H1 (cell line): ENCODE measurements at regions not wholly inside any gene's neighbourhood (a gene's known extent, or its start where the extent isn't known, plus 50 kb on each side); places are given as distances from the start of the nearest gene placed in this dataset.
A peak's percentile ranks its signal among the peaks of the same experiment; 100 is the strongest.

Source experiments
- CTCF ChIA-PET: fragments of 300-600 bp; sonication (Branson Sonifier 250); formaldehyde crosslinking; loops from one replicate; lab custom pipeline; 2021; ENCODE audit not compliant: partially characterized antibody; lab: Charles Lee
- POLR2A ChIA-PET: fragments of 300-600 bp; sonication (Branson Sonifier 250); formaldehyde crosslinking; loops from one replicate; lab custom pipeline; 2021; ENCODE audit warnings: inconsistent platforms; ENCODE audit not compliant: partially characterized antibody; lab: Charles Lee
- DNase-seq, 2 experiments: peaks; one replicate each; pipeline versions ENCODE4 v3.0.0 to v3.0.0-alpha.2; 2010 to 2022; ENCODE audit warnings: low spot score in 2 of 2, low read depth in 1 of 2, mixed read lengths in 1 of 2
- FAIRE-seq: peaks from 2 replicates; lab custom pipeline; 2011; peaks lifted over from hg19 to GRCh38; lab: Jason Lieb, UNC
- H2AFZ ChIP-seq: 2 replicates; pipeline ENCODE4 v1.8.1; 2012; ENCODE audit warnings: low read length, inconsistent platforms
- H2AK5ac ChIP-seq: 2 replicates; pipeline ENCODE4 v1.6.1; 2013; ENCODE audit warnings: low read depth, low read length
- H2BK120ac ChIP-seq: replicated peaks from 2 replicates; pipeline ENCODE3; 2013; ENCODE audit warnings: low read depth, low read length, inconsistent platforms
- H2BK12ac ChIP-seq: 2 replicates; pipeline ENCODE4 v1.6.1; 2013; ENCODE audit warnings: low read depth, low read length
- H2BK15ac ChIP-seq: 2 replicates; pipeline ENCODE4 v1.6.1; 2013; ENCODE audit warnings: low read length
- H2BK20ac ChIP-seq: 2 replicates; pipeline ENCODE4 v1.6.1; 2013; ENCODE audit warnings: low read length
- H2BK5ac ChIP-seq: 2 replicates; pipeline ENCODE4 v1.6.1; 2013; ENCODE audit warnings: low read depth, low read length
- H3K14ac ChIP-seq: 2 replicates; pipeline ENCODE4 v1.6.1; 2013; ENCODE audit warnings: inconsistent platforms; ENCODE audit not compliant: insufficient read length
- H3K18ac ChIP-seq: 2 replicates; pipeline ENCODE4 v1.6.1; 2013; ENCODE audit warnings: low read length; ENCODE audit errors: extremely low read depth
- H3K23ac ChIP-seq: 2 replicates; pipeline ENCODE4 v1.6.1; 2013; ENCODE audit warnings: inconsistent platforms; ENCODE audit not compliant: insufficient read length
- H3K23me2 ChIP-seq: 2 replicates; pipeline ENCODE4 v1.6.1; 2013; ENCODE audit warnings: low read depth, low read length
- H3K27ac ChIP-seq: 2 replicates; pipeline ENCODE4 v1.6.1; 2011; ENCODE audit warnings: low read depth, low read length, inconsistent platforms
- H3K27me3 ChIP-seq, 4 experiments: replicated peaks in 1 of 4; 1 replicate in 1 of 4; 2 replicates in 3 of 4; pipeline versions ENCODE4 v1.6.1 to v1.8.1; 2011 to 2013; ENCODE audit warnings: low read length in 3 of 4, mild to moderate bottlenecking in 3 of 4, inconsistent platforms in 2 of 4, mixed read lengths in 2 of 4, moderate library complexity in 1 of 4; ENCODE audit not compliant: control insufficient read depth in 3 of 4, insufficient read depth in 3 of 4; ENCODE audit errors: extremely low read depth in 1 of 4
- H3K36me3 ChIP-seq, 4 experiments: 2 replicates each; pipeline versions ENCODE4 v1.6.1 to v1.8.1; 2011 to 2013; ENCODE audit warnings: mild to moderate bottlenecking in 4 of 4, low read length in 3 of 4, moderate library complexity in 2 of 4, control low read depth in 1 of 4, inconsistent platforms in 1 of 4; ENCODE audit not compliant: insufficient read depth in 4 of 4, control insufficient read depth in 2 of 4
- H3K4ac ChIP-seq: replicated peaks from 2 replicates; pipeline ENCODE3; 2013; ENCODE audit warnings: low read length, low read depth, mixed read lengths, inconsistent platforms; ENCODE audit not compliant: insufficient read length
- H3K4me1 ChIP-seq, 4 experiments: replicated peaks in 1 of 4; 1 replicate in 1 of 4; 2 replicates in 3 of 4; pipeline versions ENCODE4 v1.6.1 to v1.8.1; 2011 to 2013; ENCODE audit warnings: low read length in 3 of 4, inconsistent platforms in 2 of 4, mixed read lengths in 1 of 4; ENCODE audit not compliant: insufficient read depth in 4 of 4, control insufficient read depth in 3 of 4
- H3K4me2 ChIP-seq, 2 experiments: 2 replicates each; pipeline versions ENCODE4 v1.6.1 to v1.8.1; 2011 to 2013; ENCODE audit warnings: low read depth in 2 of 2, low read length in 2 of 2, control low read depth in 1 of 2, inconsistent platforms in 1 of 2, mild to moderate bottlenecking in 1 of 2; ENCODE audit not compliant: insufficient read depth in 1 of 2
- H3K4me3 ChIP-seq, 4 experiments: fragments of 200-600, 300-600 bp in 1 of 4; sonication (generic), shearing (Covaris generic), sonication (Bioruptor Twin) in 1 of 4; 2 replicates each; pipeline versions ENCODE4 v1.5.1 to v1.8.1; 2011 to 2016; ENCODE audit warnings: low read length in 4 of 4, low read depth in 3 of 4, control low read depth in 2 of 4, inconsistent platforms in 2 of 4, mild to moderate bottlenecking in 2 of 4, mixed read lengths in 1 of 4, moderate library complexity in 1 of 4; ENCODE audit not compliant: insufficient read depth in 2 of 4; ENCODE audit errors: extremely low read depth in 1 of 4
- H3K56ac ChIP-seq: replicated peaks from 2 replicates; pipeline ENCODE3; 2013; ENCODE audit warnings: low read depth, mild to moderate bottlenecking, mixed read lengths, low read length, inconsistent platforms; ENCODE audit not compliant: insufficient read length
- H3K79me1 ChIP-seq: 2 replicates; pipeline ENCODE4 v1.6.1; 2013; ENCODE audit warnings: low read depth, low read length, control low read depth
- H3K79me2 ChIP-seq, 2 experiments: 2 replicates each; pipeline versions ENCODE4 v1.6.1 to v1.8.1; 2012 to 2013; ENCODE audit warnings: low read length in 2 of 2, mild to moderate bottlenecking in 2 of 2, inconsistent platforms in 1 of 2; ENCODE audit not compliant: insufficient read depth in 2 of 2, control insufficient read depth in 1 of 2
- H3K9ac ChIP-seq, 4 experiments: replicated peaks in 1 of 4; 1 replicate in 1 of 4; 2 replicates in 3 of 4; pipeline versions ENCODE4 v1.6.1 to v1.8.1; 2011 to 2013; ENCODE audit warnings: low read depth in 3 of 4, low read length in 3 of 4, control low read depth in 2 of 4, mild to moderate bottlenecking in 2 of 4, moderate library complexity in 2 of 4, inconsistent platforms in 1 of 4; ENCODE audit errors: extremely low read depth in 1 of 4
- H3K9me3 ChIP-seq, 2 experiments: 2 replicates each; pipeline versions ENCODE4 v1.6.1 to v1.8.1; 2012 to 2013; ENCODE audit warnings: mild to moderate bottlenecking in 2 of 2, moderate library complexity in 2 of 2, control low read depth in 1 of 2, inconsistent platforms in 1 of 2, low read depth in 1 of 2, low read length in 1 of 2, mixed read lengths in 1 of 2; ENCODE audit not compliant: insufficient read depth in 2 of 2
- H4K20me1 ChIP-seq, 2 experiments: replicated peaks in 1 of 2; 2 replicates each; pipeline versions ENCODE3 to v1.8.1; 2011 to 2013; ENCODE audit warnings: inconsistent platforms in 2 of 2, low read length in 2 of 2, mild to moderate bottlenecking in 1 of 2; ENCODE audit not compliant: insufficient read depth in 2 of 2, control insufficient read depth in 1 of 2
- H4K5ac ChIP-seq: 2 replicates; pipeline ENCODE4 v1.6.1; 2013; ENCODE audit warnings: low read length, low read depth, mixed read lengths, inconsistent platforms; ENCODE audit not compliant: insufficient read length
- H4K8ac ChIP-seq: 2 replicates; pipeline ENCODE4 v1.8.0; 2013; ENCODE audit warnings: mild to moderate bottlenecking, moderate library complexity, low read length, inconsistent platforms; ENCODE audit not compliant: insufficient read depth; ENCODE audit errors: extremely low read depth
- H4K91ac ChIP-seq: replicated peaks from 2 replicates; pipeline ENCODE3; 2013; ENCODE audit warnings: low read length, mixed read lengths, inconsistent platforms; ENCODE audit not compliant: insufficient read length
- CTBP2 ChIP-seq: IDR thresholded peaks from 2 replicates; pipeline ENCODE4 v1.7.0; 2011; ENCODE audit warnings: borderline replicate concordance, mild to moderate bottlenecking, moderate library complexity, mixed read lengths, low read length; ENCODE audit not compliant: insufficient read depth, insufficient read length
- KDM5A ChIP-seq: fragments of 200-600 bp; IDR thresholded peaks from 2 replicates; pipeline ENCODE4 v1.7.1; 2012; ENCODE audit warnings: mild to moderate bottlenecking, low read length, inconsistent platforms, mixed read lengths
- POLR2A ChIP-seq, 2 experiments: IDR thresholded peaks; 1 replicate in 1 of 2; 2 replicates in 1 of 2; pipeline ENCODE4 v1.6.1; 2011; ENCODE audit warnings: low read depth in 2 of 2, low read length in 2 of 2, mild to moderate bottlenecking in 2 of 2; ENCODE audit errors: control extremely low read depth in 1 of 2
- TAF7 ChIP-seq: optimal IDR thresholded peaks from 2 replicates; pipeline ENCODE3; 2011; ENCODE audit warnings: low read depth, mild to moderate bottlenecking, inconsistent platforms, low read length, moderate library complexity, borderline replicate concordance
- TBP ChIP-seq: IDR thresholded peaks from 2 replicates; pipeline ENCODE4 v1.6.1; 2011; ENCODE audit warnings: low read depth, low read length, improper control_type of control experiment
- YY1 ChIP-seq: IDR thresholded peaks from 2 replicates; pipeline ENCODE4 v1.6.1; 2011; ENCODE audit warnings: low read depth, mild to moderate bottlenecking, low read length
- WGBS, 2 experiments: shearing (Covaris generic) in 1 of 2; methylation state at CpG; one replicate each; pipeline versions ENCODE4 v1.1.6 to v1.1.7; 2013 to 2015; ENCODE audit warnings: low lambda C conversion rate in 2 of 2, mixed read lengths in 2 of 2, inconsistent platforms in 1 of 2, low coverage in 1 of 2, missing lambda C conversion rate in 1 of 2; ENCODE audit not compliant: insufficient replicate concordance in 2 of 2, insufficient coverage in 1 of 2, insufficient read length in 1 of 2; ENCODE audit errors: extremely low coverage in 1 of 2, missing lambda C conversion rate in 1 of 2; 5-methylcytosine and 5-hydroxymethylcytosine counted together

DNA sequence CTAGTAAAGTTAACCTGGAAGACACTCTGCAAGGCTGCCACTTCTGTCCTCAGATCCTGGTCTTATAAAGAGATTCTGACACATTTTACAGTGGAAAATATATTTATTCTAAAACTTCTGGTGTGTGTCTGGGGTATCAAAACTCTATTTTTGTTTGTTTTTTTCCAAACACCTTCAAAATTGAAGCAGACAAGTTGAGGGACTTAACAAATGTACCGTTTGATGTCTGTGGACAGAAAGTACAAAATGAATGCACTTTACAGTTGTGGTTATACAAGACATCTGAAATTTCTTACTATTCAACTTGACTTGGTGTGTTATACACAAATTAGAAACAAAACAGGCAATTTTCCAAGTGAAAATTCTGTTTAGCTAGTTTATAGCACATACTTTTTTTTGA is 823.2 kb upstream of the SALL3 start:
- Histone ChIP-seq H3K4me1 (peaks cover 2 to 6% (median 3%) of the 10 kb centered on the region in 4 experiments; a peak in 5 of 7 replicates), H3K4ac (no peak overlapping the region), H3K18ac (no peak overlapping the region), H4K5ac (no peak overlapping the region), H2BK15ac (no peak overlapping the region), H3K9ac (no peak overlapping the region), H4K91ac (no peak overlapping the region), H2BK120ac (no peak overlapping the region), H3K14ac (no peak overlapping the region), H2BK5ac (no peak overlapping the region), H3K4me3 (no peak overlapping the region), H2BK12ac (no peak overlapping the region), H2BK20ac (no peak overlapping the region), H3K27me3 (peaks cover 0 to 2% (median 0%) of the 10 kb centered on the region in 4 experiments; a peak in 1 of 7 replicates), H2AFZ (no peak overlapping the region), H3K27ac (no peak overlapping the region), H4K8ac (no peak overlapping the region), H3K79me1 (no peaks in the 10 kb centered on the region), H3K36me3 (no peaks in the 10 kb centered on the region), H3K4me2 (no peak overlapping the region), H4K20me1 (peaks cover 0 to 4% of the 10 kb centered on the region in 2 experiments), H3K79me2 (no peaks in the 10 kb centered on the region), H2AK5ac (no peak overlapping the region), H3K23ac (no peak overlapping the region), H3K23me2 (peaks cover 5% of the 10 kb centered on the region; the same call in 1 of the 2 replicates), H3K56ac (no peak overlapping the region), H3K9me3 (no peaks in the 10 kb centered on the region; a peak in 1 of 4 replicates)
- TF ChIP-seq CTBP2 (no peak), YY1 (no peak), TBP (peak; percentile 79), KDM5A (no peak), POLR2A (IDR thresholded peaks at IDR 0.05; ENCODE audit: control extremely low read depth in 1 of 2, low read depth in 2 of 2, low read length in 2 of 2) (peak in 1 of 2 experiments; percentile 70; a peak in 2 of 3 replicates), TAF7 (peak; percentile 72)
- no peak for FAIRE-seq
- no peak for DNase-seq
- ChIA-PET POLR2A (no interaction called here), CTCF (no interaction called here)
- 100% methylated on average over 1 of the region's 1 CpG; no CpG with 5 or more reads in 1 of the 2 experiments for WGBS, 2 experiments
